Glutamatergic neuron (in vitro differentiated cells): ENCODE measurements at regions not wholly inside any gene's neighbourhood (a gene's known extent, or its start where the extent isn't known, plus 50 kb on each side); places are given as distances from the start of the nearest gene placed in this dataset.
"Not testable (repeated sequence)": the region's sequence is repeated elsewhere in the genome, so short reads cannot be mapped to it uniquely, and the experiment has no call there.

Experiments used
- DNase-seq: peaks from one replicate; pipeline ENCODE4 v3.0.0; 2022
- H3K27ac Mint-ChIP-seq: one replicate; pipeline ENCODE4 v1.8.0; 2020; ENCODE audit warnings: mild to moderate bottlenecking, mixed read lengths, inconsistent platforms; ENCODE audit not compliant: unreplicated experiment
- H3K27me3 Mint-ChIP-seq: one replicate; pipeline ENCODE4 v1.8.0; 2020; ENCODE audit warnings: mild to moderate bottlenecking, moderate library complexity, mixed read lengths, inconsistent platforms; ENCODE audit not compliant: unreplicated experiment
- H3K36me3 Mint-ChIP-seq: one replicate; pipeline ENCODE4 v1.8.0; 2020; ENCODE audit warnings: mild to moderate bottlenecking, mixed read lengths, inconsistent platforms; ENCODE audit not compliant: unreplicated experiment
- H3K4me1 Mint-ChIP-seq: one replicate; pipeline ENCODE4 v1.8.0; 2020; ENCODE audit warnings: mild to moderate bottlenecking, low read depth, mixed read lengths, inconsistent platforms; ENCODE audit not compliant: unreplicated experiment
- H3K4me3 Mint-ChIP-seq: one replicate; pipeline ENCODE4 v1.8.0; 2020; ENCODE audit warnings: mild to moderate bottlenecking, mixed read lengths, inconsistent platforms; ENCODE audit not compliant: unreplicated experiment
- H3K9me3 Mint-ChIP-seq: one replicate; pipeline ENCODE4 v1.8.0; 2020; ENCODE audit warnings: mild to moderate bottlenecking, moderate library complexity, mixed read lengths, inconsistent platforms; ENCODE audit not compliant: unreplicated experiment
- TF ChIP-seq, protein P1 (sequence below): fragments of 200-600 bp; sonication (generic); IDR thresholded peaks from one replicate; pipeline ENCODE4 v1.5.0; 2021; ENCODE audit not compliant: partially characterized antibody, unreplicated experiment

DNA sequence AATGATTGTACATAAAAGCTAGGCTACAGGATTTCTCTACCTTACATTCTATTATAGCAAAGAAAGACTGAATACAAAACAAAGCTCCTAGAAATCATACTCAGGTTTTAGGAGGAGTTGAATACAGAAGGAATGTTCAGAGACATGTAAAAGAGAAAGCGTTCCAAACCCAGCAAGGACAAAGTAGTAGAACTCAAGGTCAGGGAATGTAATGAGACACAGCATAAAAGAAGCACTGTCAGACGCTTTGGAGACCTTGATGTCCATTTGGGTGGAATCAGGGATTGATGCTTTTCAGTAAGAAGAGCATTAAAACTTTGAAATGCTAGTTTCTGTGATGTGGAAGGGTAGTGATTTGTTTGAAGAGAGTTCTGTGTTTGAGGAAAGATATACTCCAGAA lies 303.6 kb downstream of the PCDH7 start:
- no peak overlapping the region for H3K4me3 Mint-ChIP-seq
- no peak overlapping the region for H3K27ac Mint-ChIP-seq
- no peaks in the 10 kb centered on the region for H3K27me3 Mint-ChIP-seq
- no peaks in the 10 kb centered on the region for H3K4me1 Mint-ChIP-seq
- H3K9me3 Mint-ChIP-seq, result no peaks in the 10 kb centered on the region
- no peaks in the 10 kb centered on the region for H3K36me3 Mint-ChIP-seq
- TF ChIP-seq, protein P1, sequence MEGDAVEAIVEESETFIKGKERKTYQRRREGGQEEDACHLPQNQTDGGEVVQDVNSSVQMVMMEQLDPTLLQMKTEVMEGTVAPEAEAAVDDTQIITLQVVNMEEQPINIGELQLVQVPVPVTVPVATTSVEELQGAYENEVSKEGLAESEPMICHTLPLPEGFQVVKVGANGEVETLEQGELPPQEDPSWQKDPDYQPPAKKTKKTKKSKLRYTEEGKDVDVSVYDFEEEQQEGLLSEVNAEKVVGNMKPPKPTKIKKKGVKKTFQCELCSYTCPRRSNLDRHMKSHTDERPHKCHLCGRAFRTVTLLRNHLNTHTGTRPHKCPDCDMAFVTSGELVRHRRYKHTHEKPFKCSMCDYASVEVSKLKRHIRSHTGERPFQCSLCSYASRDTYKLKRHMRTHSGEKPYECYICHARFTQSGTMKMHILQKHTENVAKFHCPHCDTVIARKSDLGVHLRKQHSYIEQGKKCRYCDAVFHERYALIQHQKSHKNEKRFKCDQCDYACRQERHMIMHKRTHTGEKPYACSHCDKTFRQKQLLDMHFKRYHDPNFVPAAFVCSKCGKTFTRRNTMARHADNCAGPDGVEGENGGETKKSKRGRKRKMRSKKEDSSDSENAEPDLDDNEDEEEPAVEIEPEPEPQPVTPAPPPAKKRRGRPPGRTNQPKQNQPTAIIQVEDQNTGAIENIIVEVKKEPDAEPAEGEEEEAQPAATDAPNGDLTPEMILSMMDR, result no peak
- no peak for DNase-seq

DNA sequence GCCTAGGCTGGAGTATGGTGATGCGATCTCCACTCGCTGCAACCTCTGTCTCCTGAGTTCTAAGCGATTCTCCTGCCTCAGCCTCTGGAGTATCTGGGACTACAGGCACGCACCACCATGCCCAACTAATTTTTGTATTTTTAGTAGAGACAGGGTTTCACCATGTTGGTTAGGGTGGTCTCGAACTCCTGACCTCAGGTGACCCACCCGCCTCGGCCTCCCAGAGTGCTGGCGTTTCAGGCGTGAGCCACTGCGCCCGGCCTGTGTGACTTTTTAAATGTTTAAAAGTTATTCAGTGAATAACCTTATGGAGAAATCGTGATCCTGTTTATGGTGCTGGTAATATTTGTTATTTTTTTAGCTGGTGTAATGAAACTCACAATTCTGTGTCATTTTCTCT lies 304.6 kb downstream of the PCDH7 start:
- not testable (repeated sequence) for H3K36me3 Mint-ChIP-seq, H3K27ac Mint-ChIP-seq

DNA sequence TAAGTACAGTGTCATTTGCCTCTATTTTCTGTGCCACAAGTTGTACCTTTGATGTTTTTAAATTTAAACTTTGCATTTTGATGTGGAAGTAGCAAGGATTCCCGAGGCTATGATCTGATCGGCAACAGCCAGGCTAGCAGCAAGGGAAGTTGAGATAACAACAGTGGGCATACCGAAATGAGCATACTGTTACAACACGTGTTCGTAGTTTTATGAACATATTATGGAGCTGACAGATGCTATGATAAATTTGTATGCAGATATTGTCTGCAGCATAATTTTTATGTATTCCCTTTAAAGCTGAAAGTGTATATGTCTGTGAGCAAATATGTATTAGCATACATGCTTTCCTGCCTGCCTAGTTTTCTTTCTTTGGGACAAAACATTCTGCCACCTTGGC lies 306.1 kb downstream of the PCDH7 start:
- no peaks in the 10 kb centered on the region for H3K36me3 Mint-ChIP-seq
- H3K27ac Mint-ChIP-seq, result no peak overlapping the region
- no peak for DNase-seq
- no peak overlapping the region for H3K4me3 Mint-ChIP-seq
- no peaks in the 10 kb centered on the region for H3K9me3 Mint-ChIP-seq
- TF ChIP-seq, protein P1, result no peak
- H3K27me3 Mint-ChIP-seq, result no peaks in the 10 kb centered on the region
- no peaks in the 10 kb centered on the region for H3K4me1 Mint-ChIP-seq

More for the DNA sequence above, 304.6 kb downstream of the PCDH7 start:
- not testable (repeated sequence) for DNase-seq, H3K4me3 Mint-ChIP-seq, H3K27me3 Mint-ChIP-seq, H3K4me1 Mint-ChIP-seq, H3K9me3 Mint-ChIP-seq

DNA sequence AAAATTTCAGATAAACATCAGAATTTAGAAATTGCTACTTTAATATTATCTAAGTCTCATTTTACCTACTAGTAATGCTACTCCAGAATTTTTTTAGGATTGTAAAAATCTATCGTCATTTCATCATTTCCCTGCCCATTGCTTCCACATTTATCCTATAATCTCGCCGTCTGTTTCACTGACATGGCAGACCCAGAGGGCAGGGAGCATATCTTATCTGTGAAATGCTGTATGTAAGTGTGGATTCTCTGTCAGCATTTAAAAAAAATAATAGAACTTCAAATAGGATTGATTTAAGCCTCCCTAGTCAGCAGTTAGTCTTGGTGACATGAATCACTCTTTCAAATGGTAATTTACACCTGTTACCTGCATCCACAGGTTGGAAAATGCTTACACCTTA lies 314.4 kb downstream of the PCDH7 start:
- Mint-ChIP-seq H3K9me3 (no peaks in the 10 kb centered on the region), H3K36me3 (no peaks in the 10 kb centered on the region), H3K4me3 (no peak overlapping the region), H3K4me1 (peaks cover 5% of the 10 kb centered on the region), H3K27ac (no peak overlapping the region), H3K27me3 (no peaks in the 10 kb centered on the region)
- TF ChIP-seq, protein P1, result no peak
- no peak for DNase-seq

DNA sequence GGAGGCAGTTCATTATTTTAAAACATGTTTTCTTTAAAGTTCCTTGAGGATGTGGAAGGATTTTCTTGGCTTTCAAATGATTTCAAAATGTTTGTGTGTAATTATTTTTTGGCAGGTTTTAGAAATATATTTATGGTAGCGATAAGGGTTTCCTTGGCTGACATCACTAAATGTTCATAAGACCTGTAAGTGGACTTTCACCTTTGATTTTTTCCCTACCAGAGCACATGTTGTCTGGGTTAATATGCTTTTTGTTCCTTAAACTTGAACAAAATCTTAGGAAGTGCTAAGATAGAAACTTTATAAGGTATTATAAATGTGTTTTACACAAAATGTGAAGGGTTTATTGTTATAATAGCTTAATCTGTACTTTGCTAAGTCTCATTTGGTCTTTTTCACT lies 315.6 kb downstream of the PCDH7 start:
- TF ChIP-seq, protein P1, result no peak
- no peaks in the 10 kb centered on the region for H3K9me3 Mint-ChIP-seq
- H3K27me3 Mint-ChIP-seq, result no peaks in the 10 kb centered on the region
- H3K4me1 Mint-ChIP-seq, result peaks cover 6% of the 10 kb centered on the region
- no peak overlapping the region for H3K27ac Mint-ChIP-seq
- H3K36me3 Mint-ChIP-seq, result no peaks in the 10 kb centered on the region
- no peak overlapping the region for H3K4me3 Mint-ChIP-seq
- no peak for DNase-seq

DNA sequence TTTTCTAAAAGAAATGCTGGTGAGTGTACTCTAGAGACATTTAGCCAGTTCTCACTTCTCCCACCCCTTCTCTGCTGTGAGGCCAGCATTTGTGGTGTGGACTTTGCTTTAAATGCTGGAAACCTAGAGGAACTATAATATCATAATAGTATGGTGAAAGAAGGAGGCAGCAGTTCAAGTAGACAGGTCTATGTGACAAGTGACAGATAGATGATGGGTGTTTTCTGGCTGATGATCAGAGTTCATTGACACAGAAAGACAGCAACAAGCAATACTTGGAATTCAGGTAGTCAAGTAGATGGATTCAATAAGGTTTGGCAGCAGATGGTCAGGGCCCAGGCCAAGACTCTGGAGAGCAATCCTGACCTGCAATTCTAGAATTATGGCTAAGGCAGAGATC lies 317.5 kb downstream of the PCDH7 start:
- Mint-ChIP-seq H3K27ac (no peak overlapping the region), H3K9me3 (no peaks in the 10 kb centered on the region), H3K36me3 (no peaks in the 10 kb centered on the region), H3K4me3 (no peak overlapping the region), H3K4me1 (peaks cover 18% of the 10 kb centered on the region), H3K27me3 (no peaks in the 10 kb centered on the region)
- DNase-seq, result no peak
- TF ChIP-seq, protein P1, result no peak
